NCI-H526 treated with DMSO at 0.1 percent for 48 hours (cell line): ENCODE measurements at regions not wholly inside any gene's neighbourhood (a gene's known extent, or its start where the extent isn't known, plus 50 kb on each side); places are given as distances from the start of the nearest gene placed in this dataset.

Source experiments
- DNase-seq: peaks from one replicate; lab custom pipeline; 2025; lab: John Stamatoyannopoulos, UW

GRCh38 chr18:78527984-78528383 lies 451.6 kb upstream of the SALL3 start:
- DNase-seq, result no peak

DNA sequence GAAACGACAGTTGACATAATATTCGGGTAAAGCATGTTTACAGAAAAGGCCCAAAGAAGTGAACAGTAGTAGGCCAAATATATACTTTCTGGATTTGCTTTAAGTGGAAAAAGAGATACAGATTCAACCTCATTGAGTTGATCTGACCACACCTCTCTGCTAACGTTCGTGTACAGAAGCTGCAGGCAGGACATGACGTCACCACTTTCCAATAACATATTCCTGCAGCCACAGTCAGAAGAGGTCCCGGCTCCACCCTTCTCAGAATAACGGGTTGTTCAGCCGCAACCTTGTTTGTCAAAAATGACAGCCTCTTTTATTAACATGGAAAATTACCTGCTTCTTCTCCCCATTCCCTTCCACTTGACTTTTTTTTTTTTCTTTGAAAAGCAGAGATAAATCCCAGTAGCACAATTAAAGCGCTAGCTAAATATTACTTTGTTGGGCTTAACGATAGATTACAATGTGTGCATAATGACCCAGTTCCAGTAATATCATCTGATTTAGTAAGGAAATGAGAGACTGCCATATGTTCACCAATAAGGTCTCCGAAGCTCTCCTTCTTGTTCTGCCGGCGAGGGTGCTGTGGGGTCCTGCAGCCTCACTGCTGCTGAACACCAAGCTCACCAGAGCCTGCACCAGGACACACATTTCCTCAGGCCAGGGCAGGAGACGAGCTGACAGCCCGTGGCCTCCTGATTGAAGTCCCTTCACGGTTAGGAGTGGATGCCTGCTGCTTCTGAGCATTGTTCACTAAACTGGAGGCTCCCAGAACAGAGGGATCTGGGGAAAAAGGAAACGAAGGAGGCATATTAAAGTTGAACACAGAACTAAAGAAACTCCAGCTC lies 451.0 kb upstream of the SALL3 start:
- DNase-seq, result no peak

DNA sequence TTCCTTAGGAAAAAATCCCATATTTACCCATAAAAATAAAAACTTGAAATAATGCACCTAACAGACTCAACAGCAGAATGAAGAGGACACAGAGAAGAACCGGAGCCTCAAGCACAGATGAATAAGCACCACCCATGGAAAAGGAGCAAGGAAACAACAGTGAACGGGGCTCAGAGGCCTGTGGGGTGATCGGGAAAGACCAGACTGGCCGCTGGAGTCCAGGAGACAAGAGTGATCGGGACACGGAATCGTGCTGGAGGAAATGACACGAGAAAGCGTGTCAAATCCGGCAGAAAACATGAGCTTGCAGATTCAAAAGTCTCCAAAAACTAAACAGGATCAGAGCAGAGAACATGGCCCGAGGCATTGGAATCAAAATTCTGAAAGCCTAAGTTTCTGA lies 448.0 kb upstream of the SALL3 start:
- no peak for DNase-seq

DNA sequence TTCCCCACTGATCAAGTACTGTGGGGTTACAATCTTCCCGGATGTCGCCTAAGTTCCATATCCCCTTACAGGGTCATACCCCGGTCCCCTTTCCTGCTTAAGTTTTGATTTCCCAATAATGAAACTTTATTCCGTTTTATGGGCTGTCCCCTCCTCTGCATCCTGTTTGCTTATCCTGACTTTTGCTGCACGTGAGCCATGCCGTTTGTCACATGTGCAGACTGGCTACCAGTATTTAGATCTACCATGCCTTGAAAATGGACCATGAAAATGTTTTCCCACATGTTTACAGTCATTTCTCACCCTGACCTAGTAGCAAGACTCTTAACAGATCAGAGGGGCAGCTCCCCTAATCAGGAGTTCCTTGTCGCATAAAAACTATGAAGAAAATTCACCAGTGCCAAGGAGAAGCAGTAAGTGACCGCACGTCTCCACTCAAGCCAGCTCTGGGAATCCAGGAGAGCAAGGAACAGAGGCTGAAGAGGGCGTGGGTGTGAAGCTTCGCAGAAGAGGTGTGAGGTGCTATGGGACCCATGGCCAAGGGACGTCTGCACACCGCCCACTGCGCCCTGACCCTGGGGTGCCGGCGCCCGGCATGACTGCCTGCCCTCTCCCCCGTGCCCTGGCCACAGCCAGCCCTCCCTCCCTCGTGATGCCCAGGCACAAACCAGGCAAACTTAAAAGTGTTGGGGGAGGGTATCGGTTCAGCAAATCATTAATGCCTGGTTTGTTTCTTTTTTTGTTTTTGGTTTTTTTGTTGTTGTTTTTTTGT lies 440.8 kb upstream of the SALL3 start:
- DNase-seq, result no peak

GRCh38 chr18:78540636-78541529 lies 438.7 kb upstream of the SALL3 start:
- no peak for DNase-seq

DNA sequence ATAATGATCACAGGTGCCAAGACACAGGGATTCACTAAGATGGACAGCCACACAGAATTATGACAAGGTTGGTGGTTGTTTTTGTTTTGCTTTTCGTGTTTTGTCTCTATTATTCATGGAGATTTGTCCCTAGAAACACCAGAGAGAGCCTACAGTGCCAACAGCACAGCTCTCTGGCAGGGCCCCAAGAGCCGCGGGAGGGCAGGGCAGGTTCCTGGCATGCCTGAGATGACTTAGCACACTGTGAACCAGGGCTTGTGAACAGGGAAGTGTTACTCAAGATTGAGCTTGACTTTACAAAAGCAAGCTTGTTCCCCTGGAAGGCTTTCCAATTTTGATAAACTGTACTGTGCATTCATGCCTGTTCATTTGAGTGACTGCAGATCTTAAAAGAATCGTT lies 437.4 kb upstream of the SALL3 start:
- no peak for DNase-seq

DNA sequence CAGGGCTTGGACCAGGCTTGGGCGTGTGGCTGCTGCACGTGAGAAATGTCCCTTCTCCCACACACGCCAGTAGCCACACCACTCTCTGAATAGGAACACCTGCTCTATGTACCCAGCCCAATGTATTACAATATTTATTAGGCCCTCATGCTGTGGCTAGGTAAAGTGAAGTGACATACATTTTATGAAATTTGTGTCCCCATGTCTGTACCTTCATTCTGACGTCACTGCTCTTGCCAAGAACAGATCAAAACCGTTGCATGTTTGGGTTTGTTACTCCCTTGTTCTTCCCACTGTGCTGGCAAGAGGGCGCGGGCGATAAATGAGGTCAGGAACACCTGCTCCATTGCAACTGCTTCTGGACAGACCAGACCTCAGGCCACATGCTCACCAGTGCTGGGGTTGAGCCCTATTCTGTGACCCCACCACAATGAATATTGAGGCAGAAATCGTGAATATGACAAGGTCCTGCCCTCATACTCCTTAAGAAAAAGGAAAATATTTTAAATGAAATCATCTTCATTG lies 436.4 kb upstream of the SALL3 start:
- DNase-seq, result no peak

- DNase-seq, result no peak
These were observed 433.3 kb upstream of the SALL3 start for GRCh38 chr18:78546281-78546680.

GRCh38 chr18:78547817-78548216 lies 431.8 kb upstream of the SALL3 start:
- DNase-seq, result no peak

- no peak for DNase-seq
These were observed 431.2 kb upstream of the SALL3 start for GRCh38 chr18:78548261-78549058.

- no peak for DNase-seq
These were observed 429.6 kb upstream of the SALL3 start for GRCh38 chr18:78549971-78550370.

- no peak for DNase-seq
These were observed 424.5 kb upstream of the SALL3 start for GRCh38 chr18:78554944-78555608.

- DNase-seq, result no peak
These were observed 422.2 kb upstream of the SALL3 start for GRCh38 chr18:78557371-78557770.

DNA sequence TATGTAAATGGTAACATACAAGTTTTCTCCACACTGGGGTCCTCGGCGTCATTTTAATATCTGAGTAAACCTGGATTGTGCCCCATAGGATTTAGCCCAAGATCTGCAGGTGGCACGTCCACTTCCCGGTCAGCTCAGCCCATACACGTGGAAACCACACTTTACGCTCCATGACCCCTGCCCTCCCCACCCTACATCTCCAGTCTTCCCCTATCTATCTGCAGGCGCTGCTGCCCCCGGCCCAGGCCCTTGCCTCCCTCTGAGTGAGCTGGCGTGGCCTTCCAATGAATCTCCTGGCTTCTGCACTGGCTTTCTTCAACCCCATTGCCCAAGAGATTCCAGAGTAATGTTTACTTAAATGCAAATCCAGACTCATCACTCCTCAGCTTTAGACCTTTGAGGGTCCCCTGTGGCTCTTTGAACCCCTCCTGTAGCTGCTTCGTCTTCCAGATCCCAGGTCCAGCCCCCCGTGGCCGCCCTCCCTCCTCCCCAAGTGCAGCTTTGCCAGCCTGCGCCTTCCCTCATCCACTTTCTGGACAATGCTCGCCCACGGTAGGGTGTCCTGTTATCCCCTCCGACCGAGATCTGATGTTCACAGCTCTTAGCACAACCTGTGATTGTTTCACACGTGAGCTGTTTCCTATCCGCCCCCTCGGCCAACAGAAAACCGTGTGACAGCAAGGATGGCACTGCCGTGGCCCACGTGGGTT lies 421.4 kb upstream of the SALL3 start:
- DNase-seq, result no peak

- DNase-seq, result no peak
These were observed 420.7 kb upstream of the SALL3 start for GRCh38 chr18:78558948-78559347.

- no peak for DNase-seq
These were observed 420.0 kb upstream of the SALL3 start for GRCh38 chr18:78559584-78559983.

GRCh38 chr18:78561757-78562510 lies 417.7 kb upstream of the SALL3 start:
- no peak for DNase-seq

DNA sequence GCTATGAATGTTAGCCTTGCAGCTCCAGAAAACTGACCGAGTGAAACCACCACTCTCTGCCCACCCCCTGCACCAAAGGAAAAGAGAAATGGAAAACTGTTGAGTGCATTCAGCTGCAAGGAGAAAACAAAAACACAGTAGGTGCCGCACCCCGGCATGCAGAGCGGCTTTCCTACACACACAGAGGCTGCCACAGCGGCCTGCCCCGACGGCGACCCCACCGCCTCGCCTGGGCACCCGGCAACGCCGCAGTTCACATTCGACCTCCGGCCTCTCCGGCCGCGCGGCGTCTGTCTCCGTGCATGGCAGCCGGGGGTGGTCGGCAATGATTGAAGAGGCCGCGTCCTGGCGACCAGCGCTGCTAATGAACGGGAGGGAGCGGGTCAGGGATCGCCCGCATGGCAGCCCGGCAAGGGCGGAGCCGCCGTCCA lies 417.1 kb upstream of the SALL3 start:
- no peak for DNase-seq

DNA sequence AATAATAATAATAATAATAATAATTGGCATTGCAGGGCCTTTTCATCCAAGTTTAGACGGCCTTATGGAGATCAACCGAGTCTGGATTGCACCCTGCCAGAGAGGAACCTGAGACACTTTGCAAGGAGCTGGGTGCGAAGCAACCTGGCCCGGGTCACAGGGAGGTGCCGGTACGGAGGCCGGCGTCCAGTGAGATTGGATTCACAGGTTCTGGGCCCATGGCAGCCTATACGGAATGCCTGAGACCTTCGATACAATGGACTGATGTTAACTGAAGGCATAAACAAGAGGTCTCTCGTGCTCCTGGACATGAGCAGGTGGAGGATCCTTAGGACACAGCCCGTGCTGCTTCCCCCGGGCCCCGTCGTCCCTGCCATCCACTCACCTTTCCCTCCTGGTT lies 416.5 kb upstream of the SALL3 start:
- DNase-seq, result no peak
